ENCODE measurements at regions not wholly inside any gene's neighbourhood (a gene's known extent, or its start where the extent isn't known, plus 50 kb on each side); places are given as distances from the start of the nearest gene placed in this dataset.

GRCh38 chr11:134636071-134636470, 224.0 kb upstream of the B3GAT1 start:
- Mint-ChIP-seq H3K27ac (no peak overlapping the region), H3K4me3 (no peak overlapping the region), H3K9me3 (no peaks in the 10 kb centered on the region), H3K27me3 (peaks cover 10% of the 10 kb centered on the region), H3K36me3 (ENCODE audit: low read depth) (no peaks in the 10 kb centered on the region), H3K4me1 (peaks cover 4% of the 10 kb centered on the region)
- ATAC-seq (replicated peaks): no peak

- H3K4me1 Mint-ChIP-seq: peaks cover 4% of the 10 kb centered on the region
- H3K27ac Mint-ChIP-seq: no peak overlapping the region
- peaks cover 6% of the 10 kb centered on the region for H3K27me3 Mint-ChIP-seq
- H3K9me3 Mint-ChIP-seq: no peaks in the 10 kb centered on the region
- H3K4me3 Mint-ChIP-seq: no peak overlapping the region
- H3K36me3 Mint-ChIP-seq (ENCODE audit: low read depth): no peaks in the 10 kb centered on the region
- ATAC-seq (replicated peaks): no peak
These were observed 223.1 kb upstream of the B3GAT1 start for GRCh38 chr11:134634897-134635831.

GRCh38 chr11:134633276-134633675, 221.2 kb upstream of the B3GAT1 start:
- no peak overlapping the region for H3K27ac Mint-ChIP-seq
- H3K36me3 Mint-ChIP-seq (ENCODE audit: low read depth): no peaks in the 10 kb centered on the region
- no peak overlapping the region for H3K4me3 Mint-ChIP-seq
- no peaks in the 10 kb centered on the region for H3K4me1 Mint-ChIP-seq
- H3K27me3 Mint-ChIP-seq: peaks cover 5% of the 10 kb centered on the region
- ATAC-seq (replicated peaks): no peak
- H3K9me3 Mint-ChIP-seq: no peaks in the 10 kb centered on the region

GRCh38 chr11:134632347-134633119, 220.5 kb upstream of the B3GAT1 start:
- no peak overlapping the region for H3K4me3 Mint-ChIP-seq
- H3K36me3 Mint-ChIP-seq (ENCODE audit: low read depth): no peaks in the 10 kb centered on the region
- H3K27me3 Mint-ChIP-seq: peaks cover 9% of the 10 kb centered on the region
- ATAC-seq (replicated peaks): no peak
- no peak overlapping the region for H3K27ac Mint-ChIP-seq
- H3K4me1 Mint-ChIP-seq: no peaks in the 10 kb centered on the region
- no peaks in the 10 kb centered on the region for H3K9me3 Mint-ChIP-seq

GRCh38 chr11:134630861-134631260, 218.8 kb upstream of the B3GAT1 start:
- no peak for ATAC-seq (replicated peaks)
- Mint-ChIP-seq H3K27ac (no peak overlapping the region), H3K4me3 (no peak overlapping the region), H3K4me1 (no peaks in the 10 kb centered on the region), H3K9me3 (no peaks in the 10 kb centered on the region), H3K36me3 (ENCODE audit: low read depth) (no peaks in the 10 kb centered on the region), H3K27me3 (peaks cover 6% of the 10 kb centered on the region)

- Mint-ChIP-seq H3K27me3 (peaks cover 13% of the 10 kb centered on the region), H3K9me3 (no peaks in the 10 kb centered on the region), H3K4me1 (no peaks in the 10 kb centered on the region), H3K27ac (no peak overlapping the region), H3K4me3 (no peak overlapping the region), H3K36me3 (ENCODE audit: low read depth) (no peaks in the 10 kb centered on the region)
- no peak for ATAC-seq (replicated peaks)
These were observed 216.4 kb upstream of the B3GAT1 start for GRCh38 chr11:134628426-134628825.

GRCh38 chr11:134626032-134626431, 214.0 kb upstream of the B3GAT1 start:
- H3K4me1 Mint-ChIP-seq: no peaks in the 10 kb centered on the region

GRCh38 chr11:134625631-134626030, 213.6 kb upstream of the B3GAT1 start:
- Mint-ChIP-seq H3K4me3 (no peak overlapping the region), H3K27ac (no peak overlapping the region), H3K36me3 (ENCODE audit: low read depth) (no peaks in the 10 kb centered on the region), H3K27me3 (peaks cover 25% of the 10 kb centered on the region), H3K4me1 (no peaks in the 10 kb centered on the region), H3K9me3 (no peaks in the 10 kb centered on the region)
- no peak for ATAC-seq (replicated peaks)

More at GRCh38 chr11:134626032-134626431, 214.0 kb upstream of the B3GAT1 start:
- no peak for ATAC-seq (replicated peaks)
- Mint-ChIP-seq H3K27ac (no peak overlapping the region), H3K4me3 (no peak overlapping the region), H3K9me3 (no peaks in the 10 kb centered on the region), H3K36me3 (ENCODE audit: low read depth) (no peaks in the 10 kb centered on the region), H3K27me3 (peaks cover 23% of the 10 kb centered on the region)

GRCh38 chr11:134625151-134625550, 213.1 kb upstream of the B3GAT1 start:
- Mint-ChIP-seq H3K9me3 (no peaks in the 10 kb centered on the region), H3K4me3 (no peak overlapping the region), H3K27ac (no peak overlapping the region), H3K27me3 (peaks cover 25% of the 10 kb centered on the region), H3K4me1 (no peaks in the 10 kb centered on the region), H3K36me3 (ENCODE audit: low read depth) (no peaks in the 10 kb centered on the region)
- ATAC-seq (replicated peaks): no peak

- no peaks in the 10 kb centered on the region for H3K4me1 Mint-ChIP-seq
- no peaks in the 10 kb centered on the region for H3K9me3 Mint-ChIP-seq
- no peak overlapping the region for H3K4me3 Mint-ChIP-seq
- peaks cover 25% of the 10 kb centered on the region for H3K27me3 Mint-ChIP-seq
- H3K36me3 Mint-ChIP-seq (ENCODE audit: low read depth): no peaks in the 10 kb centered on the region
- H3K27ac Mint-ChIP-seq: no peak overlapping the region
- ATAC-seq (replicated peaks): no peak
These were observed 212.3 kb upstream of the B3GAT1 start for GRCh38 chr11:134624166-134624920.

GRCh38 chr11:134623711-134624110, 211.7 kb upstream of the B3GAT1 start:
- H3K27ac Mint-ChIP-seq: no peak overlapping the region
- H3K36me3 Mint-ChIP-seq (ENCODE audit: low read depth): no peaks in the 10 kb centered on the region
- no peaks in the 10 kb centered on the region for H3K9me3 Mint-ChIP-seq
- H3K27me3 Mint-ChIP-seq: peaks cover 25% of the 10 kb centered on the region
- H3K4me1 Mint-ChIP-seq: no peaks in the 10 kb centered on the region
- no peak for ATAC-seq (replicated peaks)
- H3K4me3 Mint-ChIP-seq: no peak overlapping the region

- ATAC-seq (replicated peaks): no peak
- H3K4me3 Mint-ChIP-seq: no peak overlapping the region
- no peaks in the 10 kb centered on the region for H3K4me1 Mint-ChIP-seq
- H3K27me3 Mint-ChIP-seq: peaks cover 18% of the 10 kb centered on the region
- no peaks in the 10 kb centered on the region for H3K9me3 Mint-ChIP-seq
- H3K36me3 Mint-ChIP-seq (ENCODE audit: low read depth): no peaks in the 10 kb centered on the region
- no peak overlapping the region for H3K27ac Mint-ChIP-seq
These were observed 210.4 kb upstream of the B3GAT1 start for GRCh38 chr11:134622458-134622857.

- H3K4me1 Mint-ChIP-seq: no peaks in the 10 kb centered on the region
- no peaks in the 10 kb centered on the region for H3K36me3 Mint-ChIP-seq (ENCODE audit: low read depth)
- ATAC-seq (replicated peaks): no peak
- H3K9me3 Mint-ChIP-seq: no peaks in the 10 kb centered on the region
- no peak overlapping the region for H3K4me3 Mint-ChIP-seq
- H3K27me3 Mint-ChIP-seq: peaks cover 19% of the 10 kb centered on the region
- no peak overlapping the region for H3K27ac Mint-ChIP-seq
These were observed 205.3 kb upstream of the B3GAT1 start for GRCh38 chr11:134617360-134617759.

GRCh38 chr11:134616038-134616437, 204.0 kb upstream of the B3GAT1 start:
- Mint-ChIP-seq H3K9me3 (no peaks in the 10 kb centered on the region), H3K4me1 (no peaks in the 10 kb centered on the region), H3K27me3 (peaks cover 19% of the 10 kb centered on the region), H3K27ac (no peak overlapping the region), H3K4me3 (no peak overlapping the region), H3K36me3 (ENCODE audit: low read depth) (no peaks in the 10 kb centered on the region)
- no peak for ATAC-seq (replicated peaks)
